ENCODE measurements at regions not wholly inside any gene's neighbourhood (a gene's known extent, or its start where the extent isn't known, plus 50 kb on each side); places are given as distances from the start of the nearest gene placed in this dataset.
A peak's percentile ranks its signal among the peaks of the same experiment; 100 is the strongest.
"Not testable (repeated sequence)": the region's sequence is repeated elsewhere in the genome, so short reads cannot be mapped to it uniquely, and the experiment has no call there.

- DNase-seq (ENCODE audit: low read depth): no peak
Observed at GRCh38 chr13:90880790-90881189, 466.7 kb upstream of the MIR17HG start.

DNA sequence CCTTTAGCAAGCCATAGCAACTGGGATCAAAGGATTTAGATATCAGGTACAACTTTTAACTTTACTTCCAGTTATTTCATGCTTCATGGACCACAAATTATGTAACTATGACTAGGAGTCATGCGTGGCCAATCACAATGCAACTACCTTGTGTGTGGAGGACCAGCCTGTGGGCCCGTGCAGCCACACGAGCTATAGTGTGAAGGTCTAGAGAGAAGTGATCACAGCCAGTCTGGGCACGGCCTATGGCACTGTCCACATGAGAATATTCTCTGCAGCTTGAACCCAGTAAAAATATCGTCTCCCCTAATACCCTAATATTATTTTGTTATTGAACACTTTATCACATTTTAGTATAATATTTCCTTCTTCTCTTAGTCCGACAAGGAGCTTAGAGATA is 464.9 kb upstream of the MIR17HG start:
- DNase-seq (ENCODE audit: low read depth): no peak

GRCh38 chr13:90883592-90883991 is 463.9 kb upstream of the MIR17HG start:
- DNase-seq (ENCODE audit: low read depth): no peak

GRCh38 chr13:90884066-90884465 is 463.4 kb upstream of the MIR17HG start:
- no peak for DNase-seq (ENCODE audit: low read depth)

DNA sequence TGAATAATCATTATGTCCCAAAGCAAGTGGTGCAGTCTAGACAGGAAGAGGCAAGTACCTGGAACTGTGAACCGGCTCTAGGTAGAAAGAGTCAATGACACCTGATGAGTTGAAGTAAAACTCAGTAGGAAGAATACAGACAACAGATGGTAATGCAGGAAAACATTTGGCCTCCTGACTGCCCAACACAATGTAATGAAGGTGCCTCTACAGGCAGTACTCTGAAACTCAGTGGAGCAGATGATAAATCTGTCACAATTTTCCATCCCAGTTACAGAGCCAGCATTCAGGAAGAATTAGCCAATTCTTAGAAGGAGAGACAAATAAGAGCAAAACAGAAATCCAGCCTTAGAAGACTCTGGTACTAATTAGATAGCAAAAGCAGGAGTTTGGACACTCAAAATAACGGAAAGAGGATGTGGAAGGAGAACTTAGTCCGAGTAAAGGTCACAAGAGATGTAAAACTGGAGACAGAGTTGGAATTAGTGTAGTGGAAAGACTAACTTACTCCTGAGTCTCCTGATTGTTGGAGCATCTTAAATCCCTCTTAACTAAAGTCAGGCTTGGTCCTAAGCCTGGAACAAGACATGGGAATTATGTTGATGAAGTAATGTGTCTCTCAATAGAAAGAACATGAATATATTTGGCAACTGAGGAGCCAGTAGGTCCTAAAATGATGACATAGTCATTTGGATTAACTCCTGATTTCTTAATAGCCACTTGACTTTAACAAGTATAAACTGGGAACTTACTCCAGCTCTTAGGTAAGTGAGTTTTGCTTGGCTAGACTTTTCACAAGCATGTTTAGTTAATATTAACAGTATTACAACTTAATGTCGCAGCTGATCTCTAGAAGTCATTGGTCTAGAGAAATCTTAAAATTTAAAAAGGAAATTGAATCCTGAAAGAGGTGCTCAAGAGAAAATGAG is 457.3 kb upstream of the MIR17HG start:
- no peak for DNase-seq (ENCODE audit: low read depth)

- no peak for DNase-seq (ENCODE audit: low read depth)
Observed at GRCh38 chr13:90891329-90891728, 456.2 kb upstream of the MIR17HG start.

GRCh38 chr13:90893199-90893598 is 454.3 kb upstream of the MIR17HG start:
- not testable (repeated sequence) for DNase-seq (ENCODE audit: low read depth)

GRCh38 chr13:90896002-90896401 is 451.5 kb upstream of the MIR17HG start:
- no peak for DNase-seq (ENCODE audit: low read depth)

DNA sequence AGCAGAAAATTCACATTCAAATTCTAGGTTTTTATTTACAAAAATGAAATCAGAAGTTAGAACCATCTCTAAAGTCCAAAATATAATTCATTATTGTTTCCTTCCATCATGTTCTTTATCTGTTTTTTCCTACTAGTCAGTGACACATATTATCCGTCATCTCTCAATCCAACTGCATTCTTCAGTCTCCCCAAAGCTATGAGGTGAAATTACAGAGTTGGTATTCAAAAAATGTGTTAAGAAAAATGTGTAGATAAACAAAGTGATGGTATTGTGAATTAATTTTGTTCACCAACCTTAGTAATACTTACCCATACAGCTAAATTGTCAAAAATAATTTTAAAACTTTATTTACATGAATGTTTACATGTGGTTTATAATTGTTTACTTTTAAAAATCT is 448.7 kb upstream of the MIR17HG start:
- DNase-seq (ENCODE audit: low read depth): no peak

GRCh38 chr13:90899416-90899815 is 448.1 kb upstream of the MIR17HG start:
- DNase-seq (ENCODE audit: low read depth): no peak

DNA sequence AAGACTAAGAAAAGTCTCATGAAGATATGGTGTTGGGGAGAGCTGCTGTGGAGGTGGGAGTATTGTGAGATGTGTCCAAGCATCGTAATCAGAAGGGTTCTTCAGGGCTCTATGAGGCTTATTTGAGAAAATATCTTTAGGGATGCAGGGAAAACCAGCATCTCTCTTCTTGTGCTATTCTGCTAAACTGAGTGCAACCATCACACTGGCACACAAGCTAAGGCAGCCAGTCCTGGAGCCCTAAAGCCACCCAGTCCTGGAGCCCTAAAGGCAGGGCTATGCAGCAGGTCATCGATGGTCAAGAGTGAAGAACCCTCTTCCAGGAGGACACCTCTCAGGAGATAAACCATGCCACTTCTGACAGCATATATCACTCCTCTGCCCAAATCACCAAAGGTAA is 445.2 kb upstream of the MIR17HG start:
- no peak for DNase-seq (ENCODE audit: low read depth)

DNA sequence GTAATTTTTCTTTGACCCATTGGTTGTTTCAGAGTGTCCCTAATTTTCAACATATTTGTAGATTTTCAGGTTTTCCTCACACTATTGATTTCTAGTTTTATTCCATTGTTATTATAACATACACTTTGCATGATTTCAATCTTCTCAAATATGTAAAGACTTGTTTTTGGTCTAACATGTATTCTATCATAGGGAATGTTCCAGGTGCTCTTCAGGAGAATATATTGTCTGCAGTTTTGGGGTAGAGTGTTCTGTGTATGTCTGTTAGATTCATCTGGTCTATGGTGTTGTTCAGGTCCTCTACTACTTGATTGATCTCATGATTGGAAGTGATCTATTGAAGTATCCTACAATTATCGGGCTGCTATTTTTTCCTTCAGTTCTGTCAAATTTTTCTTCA is 440.9 kb upstream of the MIR17HG start:
- DNase-seq (ENCODE audit: low read depth): no peak

DNA sequence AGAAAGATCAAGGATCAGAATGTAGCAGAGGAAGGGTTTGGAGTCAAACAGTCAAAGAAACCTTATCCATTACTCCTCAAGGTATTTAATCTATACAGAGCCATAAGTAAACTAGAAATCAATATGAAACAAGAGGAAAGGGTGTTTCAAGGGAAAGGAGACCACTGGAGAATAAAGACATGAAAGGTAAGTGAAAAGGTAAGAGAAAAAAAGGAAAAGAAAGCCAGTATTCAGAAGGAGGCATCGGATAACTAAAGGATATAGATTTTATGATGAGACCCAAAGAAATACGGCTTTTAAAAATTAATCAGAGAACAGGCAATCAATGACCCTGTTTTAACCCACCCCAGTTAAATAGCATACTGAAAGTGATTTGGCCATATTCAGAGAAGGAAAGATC is 438.7 kb upstream of the MIR17HG start:
- no peak for DNase-seq (ENCODE audit: low read depth)

DNA sequence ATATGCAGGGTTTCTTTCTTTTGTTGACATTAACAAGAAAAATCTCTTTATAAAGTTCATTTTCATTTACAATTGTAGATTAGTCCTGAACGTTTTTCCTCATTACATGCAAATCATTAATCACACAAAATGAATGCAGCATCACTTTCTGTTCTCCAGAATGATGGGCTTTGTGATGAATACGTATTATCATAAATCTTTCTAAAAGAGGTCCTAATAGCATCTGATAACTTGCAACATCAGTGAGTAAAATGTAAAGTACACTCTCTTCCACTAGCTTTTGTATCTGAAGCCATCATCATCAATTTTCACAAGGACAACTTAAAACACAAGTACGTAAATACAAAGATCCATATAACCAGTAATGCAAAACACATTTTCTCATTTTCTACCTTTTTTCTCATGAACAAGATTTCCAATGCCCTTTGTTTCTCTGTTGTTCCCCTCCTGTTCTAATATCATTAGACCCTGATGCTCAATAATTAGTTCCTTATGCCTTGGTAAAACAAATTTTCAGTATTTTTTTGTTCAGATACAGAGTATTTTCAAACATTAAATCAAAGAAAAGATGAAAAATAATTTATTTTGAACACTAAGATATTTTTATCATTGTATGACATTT is 437.4 kb upstream of the MIR17HG start:
- DNase-seq (ENCODE audit: low read depth): no peak

DNA sequence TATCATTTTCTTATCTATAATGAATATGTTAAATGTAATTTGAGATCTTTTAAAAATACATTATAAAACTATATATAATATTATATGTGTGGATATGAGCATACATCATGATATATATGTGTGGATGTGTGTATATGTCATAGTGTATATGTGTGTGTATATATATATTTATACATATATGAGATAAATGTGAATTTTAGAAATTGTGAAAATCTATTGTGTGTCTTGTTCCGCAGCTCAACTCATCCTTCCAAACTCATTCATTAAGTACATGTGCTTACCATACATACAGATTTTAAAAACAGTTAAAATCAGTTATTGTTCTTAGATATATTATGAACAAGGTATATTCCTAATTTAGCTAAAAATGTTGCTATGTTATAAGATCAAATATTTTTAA is 435.2 kb upstream of the MIR17HG start:
- DNase-seq (ENCODE audit: low read depth): no peak

DNA sequence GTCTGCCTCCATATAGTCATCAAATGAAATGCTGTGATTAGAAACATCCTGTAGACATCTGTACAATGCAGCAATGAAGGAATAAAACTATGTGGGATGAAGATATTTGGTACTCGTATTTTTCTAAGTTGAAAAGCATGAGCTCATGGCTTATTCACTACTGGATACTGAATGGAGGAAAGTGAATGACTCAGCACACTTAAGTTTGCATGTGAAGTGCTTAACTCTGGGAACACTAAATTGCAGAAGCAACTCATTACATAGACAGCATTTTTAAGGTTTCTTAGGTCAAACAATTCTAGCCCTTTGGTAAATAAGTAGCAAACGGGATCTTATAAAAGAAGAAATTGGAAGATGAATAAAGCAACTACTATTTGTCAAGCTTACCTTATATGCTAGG is 429.0 kb upstream of the MIR17HG start:
- DNase-seq (ENCODE audit: low read depth): peak; percentile 22

DNA sequence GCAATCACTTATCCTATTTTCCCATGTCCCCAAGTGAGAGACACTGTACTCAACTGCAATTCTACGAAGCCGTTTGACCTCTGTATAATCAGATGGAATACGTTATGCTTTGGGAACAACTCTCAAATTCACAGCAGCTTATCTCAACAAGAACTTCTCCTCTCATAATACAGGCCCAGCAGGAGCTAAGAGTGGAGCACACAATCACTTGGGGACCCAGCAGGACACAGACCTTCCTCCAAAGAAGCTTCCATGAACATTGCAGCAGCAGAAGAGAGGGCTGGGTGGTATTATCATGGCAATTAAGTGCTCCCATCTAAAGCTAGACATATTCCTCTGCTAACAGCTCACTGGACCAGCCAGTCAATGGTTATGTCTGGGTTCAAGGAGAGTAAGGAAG is 428.3 kb upstream of the MIR17HG start:
- DNase-seq (ENCODE audit: low read depth): no peak

- no peak for DNase-seq (ENCODE audit: low read depth)
Observed at GRCh38 chr13:90926459-90926858, 421.0 kb upstream of the MIR17HG start.

DNA sequence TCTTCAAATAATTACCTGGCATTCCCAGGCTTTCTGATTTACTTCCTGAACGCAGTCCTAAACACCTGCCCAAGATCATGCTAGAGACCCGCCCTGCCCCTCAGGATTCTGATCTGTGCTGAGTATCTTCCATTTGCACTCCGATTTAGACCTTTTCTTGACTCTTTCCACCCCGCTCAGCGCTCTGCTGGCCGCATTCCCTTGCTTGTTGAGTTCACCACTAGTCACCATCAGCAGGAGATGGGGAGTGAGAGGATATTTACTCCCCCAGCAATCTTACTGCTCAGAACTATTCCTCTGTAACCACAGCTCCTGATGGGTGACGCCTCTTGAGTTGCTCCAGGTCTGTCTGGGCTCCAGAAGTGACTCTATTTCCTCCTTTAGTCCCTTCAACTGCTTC is 419.4 kb upstream of the MIR17HG start:
- no peak for DNase-seq (ENCODE audit: low read depth)

DNA sequence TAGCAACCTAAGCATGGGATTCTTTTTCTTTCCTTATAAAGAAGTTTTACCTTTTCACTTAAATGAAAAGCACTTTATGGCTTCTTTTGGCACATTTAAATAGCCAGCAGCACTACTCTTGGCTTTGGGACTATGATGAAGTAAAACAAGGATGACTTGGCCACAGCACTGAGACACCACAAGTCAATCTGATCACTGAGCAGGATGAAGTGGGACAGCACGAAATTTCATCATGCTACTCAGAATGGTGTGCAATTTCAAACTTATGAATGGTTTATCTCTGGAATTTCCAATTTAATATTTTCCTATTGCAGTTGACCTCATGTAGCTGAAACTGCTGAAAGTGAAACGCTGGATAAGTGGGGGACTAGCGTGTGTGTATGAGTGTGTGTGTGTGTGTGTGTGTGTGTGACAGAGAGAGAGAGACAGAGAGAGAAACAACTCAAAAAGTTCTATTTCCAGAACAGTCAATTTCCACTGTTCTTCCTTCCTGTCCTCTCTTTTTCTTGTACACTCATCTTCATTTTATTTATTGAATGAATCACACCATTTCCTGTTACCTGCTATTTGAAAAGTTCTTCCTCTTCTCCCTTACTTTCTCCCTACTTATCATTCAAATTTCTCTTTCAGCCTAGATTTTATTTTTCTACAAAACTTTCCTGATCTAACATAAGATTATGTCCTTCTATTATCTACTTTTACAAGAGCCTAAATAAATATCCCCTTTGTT is 414.2 kb upstream of the MIR17HG start:
- DNase-seq (ENCODE audit: low read depth): no peak

DNA sequence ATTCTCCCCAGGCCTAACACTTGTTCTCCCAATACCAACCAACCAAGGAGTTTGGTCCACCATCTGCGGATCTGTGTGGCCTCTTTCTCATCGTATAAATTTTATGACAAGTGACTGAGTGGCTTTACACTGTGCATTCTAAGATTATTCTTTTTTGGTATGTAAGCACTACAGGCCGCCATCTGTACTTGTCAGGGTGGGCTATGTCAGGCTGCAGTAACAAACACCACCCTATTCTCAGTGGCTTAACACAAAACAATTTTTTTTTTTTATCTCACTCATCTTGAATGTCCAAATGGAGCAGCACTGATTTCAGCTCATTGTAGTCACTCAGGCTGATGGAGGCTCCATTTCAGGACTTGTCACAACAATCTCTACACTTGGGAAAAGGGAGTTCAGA is 412.7 kb upstream of the MIR17HG start:
- DNase-seq (ENCODE audit: low read depth): no peak

- DNase-seq (ENCODE audit: low read depth): no peak
Observed at GRCh38 chr13:90938848-90939247, 408.6 kb upstream of the MIR17HG start.

- DNase-seq (ENCODE audit: low read depth): no peak
Observed at GRCh38 chr13:90943946-90944345, 403.5 kb upstream of the MIR17HG start.
